NB4 (cell line): ENCODE measurements at regions not wholly inside any gene's neighbourhood (a gene's known extent, or its start where the extent isn't known, plus 50 kb on each side); places are given as distances from the start of the nearest gene placed in this dataset.

ENCODE experiments used
- CTCF ChIP-seq: IDR thresholded peaks from one replicate; pipeline ENCODE4 v1.5.1; 2012; ENCODE audit warnings: low read depth, low read length
- POLR2A ChIP-seq: IDR thresholded peaks from 2 replicates; pipeline ENCODE4 v1.6.1; 2011; ENCODE audit warnings: mild to moderate bottlenecking; ENCODE audit not compliant: insufficient read length; ENCODE audit errors: extremely low read depth

GRCh38 chrX:65607070-65607742 lies 60.2 kb upstream of the MSN start:
- TF ChIP-seq CTCF (no peak), POLR2A (no peak)
